HG03460 (cell line): ENCODE measurements at regions not wholly inside any gene's neighbourhood (a gene's known extent, or its start where the extent isn't known, plus 50 kb on each side); places are given as distances from the start of the nearest gene placed in this dataset.

Experiments used
- ATAC-seq: cut with Tn5 transposase; IDR thresholded peaks from one replicate; pipeline ENCODE4 v1.9.1; 2021; ENCODE audit not compliant: unreplicated experiment

- no peak for ATAC-seq
Observed at GRCh38 chr1:58390091-58390490, 156.4 kb downstream of the OMA1 start.

- no peak for ATAC-seq
Observed at GRCh38 chr1:58380345-58380744, 166.2 kb downstream of the OMA1 start.

- ATAC-seq = no peak
Observed at GRCh38 chr1:58367217-58367616, 179.3 kb downstream of the OMA1 start.

GRCh38 chr1:58365328-58365727 is 181.2 kb downstream of the OMA1 start:
- no peak for ATAC-seq

GRCh38 chr1:58363585-58363984 is 182.9 kb downstream of the OMA1 start:
- no peak for ATAC-seq

- no peak for ATAC-seq
Observed at GRCh38 chr1:58361134-58361533, 185.4 kb downstream of the OMA1 start.

- no peak for ATAC-seq
Observed at GRCh38 chr1:58358346-58358745, 188.2 kb downstream of the OMA1 start.

GRCh38 chr1:58356402-58356801 is 190.1 kb downstream of the OMA1 start:
- ATAC-seq = no peak

GRCh38 chr1:58353168-58353567 is 193.4 kb downstream of the OMA1 start:
- ATAC-seq = no peak

GRCh38 chr1:58352476-58353092 is 193.9 kb downstream of the OMA1 start:
- ATAC-seq = no peak

GRCh38 chr1:58346036-58346355 is 200.5 kb downstream of the OMA1 start:
- no peak for ATAC-seq

GRCh38 chr1:58345215-58346035 is 201.1 kb downstream of the OMA1 start:
- no peak for ATAC-seq

GRCh38 chr1:58340185-58340584 is 206.3 kb downstream of the OMA1 start:
- no peak for ATAC-seq

- no peak for ATAC-seq
Observed at GRCh38 chr1:58338081-58338480, 208.4 kb downstream of the OMA1 start.

- ATAC-seq = no peak
Observed at GRCh38 chr1:58333511-58333910, 213.0 kb downstream of the OMA1 start.

- ATAC-seq = no peak
Observed at GRCh38 chr1:58331156-58331555, 215.4 kb downstream of the OMA1 start.

- no peak for ATAC-seq
Observed at GRCh38 chr1:58325866-58326265, 220.7 kb downstream of the OMA1 start.

- no peak for ATAC-seq
Observed at GRCh38 chr1:58324558-58324957, 222.0 kb downstream of the OMA1 start.

GRCh38 chr1:58318157-58319005 is 228.1 kb downstream of the OMA1 start:
- no peak for ATAC-seq

GRCh38 chr1:58317694-58318093 is 228.8 kb downstream of the OMA1 start:
- no peak for ATAC-seq

- no peak for ATAC-seq
Observed at GRCh38 chr1:58317086-58317485, 229.4 kb downstream of the OMA1 start.

GRCh38 chr1:58316141-58316540 is 230.4 kb downstream of the OMA1 start:
- no peak for ATAC-seq
